ENCODE measurements at regions not wholly inside any gene's neighbourhood (a gene's known extent, or its start where the extent isn't known, plus 50 kb on each side); places are given as distances from the start of the nearest gene placed in this dataset.

- in situ Hi-C loops (cut with HindIII; ENCODE audit: low pct_unique_long_range_greater_than_20kb, low sequenced_read_pairs) (no loop called here), intact Hi-C loops (cut with micrococcal nuclease; ENCODE audit: unreplicated experiment) (no loop called here)
- BruUV-seq (replicated peaks), result no TSS peak
- DNase-seq (ENCODE audit: low read depth, low spot score) (no peak), ATAC-seq (no peak)
- ChIA-PET POLR2A (no interaction called here), CTCF (no interaction called here)
- H3K27ac ChIP-seq (ENCODE audit: low read length), result no peak overlapping the region
- no peak overlapping the region for H3K4me3 ChIP-seq (ENCODE audit: low read depth in 2 of 2, low read length in 2 of 2)
- no peaks in the 10 kb centered on the region for H3K4me1 ChIP-seq (ENCODE audit: control insufficient read depth, insufficient read depth, low read length)
- no peaks in the 10 kb centered on the region for H3K27me3 ChIP-seq (ENCODE audit: control insufficient read depth, insufficient read depth, low read length)
- H3K36me3 ChIP-seq (ENCODE audit: control insufficient read depth, insufficient read depth, low read length), result no peaks in the 10 kb centered on the region
- TF ChIP-seq TCF7L2 (IDR thresholded peaks at IDR 0.05; ENCODE audit: low read depth, low read length) (no peak), REST (IDR thresholded peaks at IDR 0.05; ENCODE audit: insufficient read depth in 1 of 2, low read depth in 2 of 2, low read length in 1 of 2) (no peak), CTCF (IDR thresholded peaks at IDR 0.05) (no peak)
- H3K9me3 ChIP-seq (ENCODE audit: control insufficient read depth, insufficient read depth, low read depth, low read length), result no peaks in the 10 kb centered on the region
Measured at GRCh38 chr7:48782511-48782910, 141.8 kb upstream of the CDC14C start.

GRCh38 chr7:48786951-48787350, 137.4 kb upstream of the CDC14C start:
- H3K4me1 ChIP-seq (ENCODE audit: control insufficient read depth, insufficient read depth, low read length), result no peaks in the 10 kb centered on the region
- H3K27me3 ChIP-seq (ENCODE audit: control insufficient read depth, insufficient read depth, low read length), result no peaks in the 10 kb centered on the region
- H3K27ac ChIP-seq (ENCODE audit: low read length), result no peak overlapping the region
- no peaks in the 10 kb centered on the region for H3K9me3 ChIP-seq (ENCODE audit: control insufficient read depth, insufficient read depth, low read depth, low read length)
- intact Hi-C loops (cut with micrococcal nuclease; ENCODE audit: unreplicated experiment) (no loop called here), in situ Hi-C loops (cut with HindIII; ENCODE audit: low pct_unique_long_range_greater_than_20kb, low sequenced_read_pairs) (no loop called here)
- no peaks in the 10 kb centered on the region for H3K36me3 ChIP-seq (ENCODE audit: control insufficient read depth, insufficient read depth, low read length)
- CTCF ChIA-PET, result no interaction called here
- H3K4me3 ChIP-seq (ENCODE audit: low read depth in 2 of 2, low read length in 2 of 2), result no peak overlapping the region
- no TSS peak for BruUV-seq (replicated peaks)
- ATAC-seq (no peak), DNase-seq (ENCODE audit: low read depth, low spot score) (no peak)
- no peak for TF ChIP-seq POLR2AphosphoS5 (IDR thresholded peaks at IDR 0.05; ENCODE audit: low read depth, low read length)
- no peak for TF ChIP-seq SIN3A (IDR thresholded peaks at IDR 0.05; ENCODE audit: borderline replicate concordance, insufficient read depth, low read depth, low read length)
- TF ChIP-seq TCF7L2 (IDR thresholded peaks at IDR 0.05; ENCODE audit: low read depth, low read length), result no peak
- no peak for TF ChIP-seq CTCF (IDR thresholded peaks at IDR 0.05)
- TF ChIP-seq REST (IDR thresholded peaks at IDR 0.05; ENCODE audit: insufficient read depth in 1 of 2, low read depth in 2 of 2, low read length in 1 of 2), result no peak
- POLR2A ChIA-PET, result no interaction called here

Data from Panc1 (cell line).